ENCODE measurements at regions not wholly inside any gene's neighbourhood (a gene's known extent, or its start where the extent isn't known, plus 50 kb on each side); places are given as distances from the start of the nearest gene placed in this dataset.

DNA sequence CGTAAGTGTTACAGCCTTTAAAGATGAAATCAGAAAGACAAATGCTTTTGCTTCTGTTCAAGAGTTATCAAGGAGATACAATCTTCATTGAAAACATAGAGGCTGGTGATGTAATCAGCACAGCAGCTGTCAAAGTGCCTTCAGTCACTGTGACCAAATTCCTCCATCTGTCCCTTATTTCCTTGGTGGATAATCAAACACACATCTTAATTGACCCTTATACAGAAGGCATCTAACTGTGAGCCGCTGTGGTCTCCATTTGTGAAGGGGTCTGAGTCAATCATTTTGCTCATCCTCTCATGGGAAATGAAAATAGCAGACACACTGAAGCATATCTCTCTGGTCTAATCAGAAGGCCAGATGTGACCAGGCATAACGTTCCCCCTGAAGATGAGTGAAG, 130.1 kb upstream of the TLR4 start:
- no peaks in the 10 kb centered on the region for H3K27me3 ChIP-seq (ENCODE audit: low read length)
- no peaks in the 10 kb centered on the region for H3K9me2 ChIP-seq (replicated peaks; ENCODE audit: insufficient read depth, low read length)
- no peak overlapping the region for H3K27ac ChIP-seq (ENCODE audit: low read depth, low read length)
- no peak overlapping the region for H3K9ac ChIP-seq (ENCODE audit: low read length)
- H3K36me3 ChIP-seq (ENCODE audit: low read length): no peaks in the 10 kb centered on the region
- no peaks in the 10 kb centered on the region for H3F3A ChIP-seq (ENCODE audit: insufficient read depth)
- H3K4me2 ChIP-seq (ENCODE audit: low read depth, low read length, poor library complexity, severe bottlenecking): no peak overlapping the region
- no peak overlapping the region for H2AFZ ChIP-seq (ENCODE audit: low read depth, low read length, severe bottlenecking)
- H4K20me1 ChIP-seq (ENCODE audit: low read depth, low read length): no peaks in the 10 kb centered on the region
- H3K79me2 ChIP-seq (ENCODE audit: insufficient read depth, low read length): no peaks in the 10 kb centered on the region
- H3K4me3 ChIP-seq (ENCODE audit: insufficient read depth, low read length, poor library complexity, severe bottlenecking): no peak overlapping the region
- TF ChIP-seq, protein P1, sequence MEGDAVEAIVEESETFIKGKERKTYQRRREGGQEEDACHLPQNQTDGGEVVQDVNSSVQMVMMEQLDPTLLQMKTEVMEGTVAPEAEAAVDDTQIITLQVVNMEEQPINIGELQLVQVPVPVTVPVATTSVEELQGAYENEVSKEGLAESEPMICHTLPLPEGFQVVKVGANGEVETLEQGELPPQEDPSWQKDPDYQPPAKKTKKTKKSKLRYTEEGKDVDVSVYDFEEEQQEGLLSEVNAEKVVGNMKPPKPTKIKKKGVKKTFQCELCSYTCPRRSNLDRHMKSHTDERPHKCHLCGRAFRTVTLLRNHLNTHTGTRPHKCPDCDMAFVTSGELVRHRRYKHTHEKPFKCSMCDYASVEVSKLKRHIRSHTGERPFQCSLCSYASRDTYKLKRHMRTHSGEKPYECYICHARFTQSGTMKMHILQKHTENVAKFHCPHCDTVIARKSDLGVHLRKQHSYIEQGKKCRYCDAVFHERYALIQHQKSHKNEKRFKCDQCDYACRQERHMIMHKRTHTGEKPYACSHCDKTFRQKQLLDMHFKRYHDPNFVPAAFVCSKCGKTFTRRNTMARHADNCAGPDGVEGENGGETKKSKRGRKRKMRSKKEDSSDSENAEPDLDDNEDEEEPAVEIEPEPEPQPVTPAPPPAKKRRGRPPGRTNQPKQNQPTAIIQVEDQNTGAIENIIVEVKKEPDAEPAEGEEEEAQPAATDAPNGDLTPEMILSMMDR (IDR thresholded peaks at IDR 0.05; ENCODE audit: insufficient read depth, low read length, poor library complexity, severe bottlenecking): no peak
- no peak for TF ChIP-seq EZH2phosphoT487 (conservative IDR thresholded peaks at IDR 0.05; ENCODE audit: low read length)
- no peaks in the 10 kb centered on the region for H3K9me3 ChIP-seq (ENCODE audit: insufficient read depth, low read length)

DNA sequence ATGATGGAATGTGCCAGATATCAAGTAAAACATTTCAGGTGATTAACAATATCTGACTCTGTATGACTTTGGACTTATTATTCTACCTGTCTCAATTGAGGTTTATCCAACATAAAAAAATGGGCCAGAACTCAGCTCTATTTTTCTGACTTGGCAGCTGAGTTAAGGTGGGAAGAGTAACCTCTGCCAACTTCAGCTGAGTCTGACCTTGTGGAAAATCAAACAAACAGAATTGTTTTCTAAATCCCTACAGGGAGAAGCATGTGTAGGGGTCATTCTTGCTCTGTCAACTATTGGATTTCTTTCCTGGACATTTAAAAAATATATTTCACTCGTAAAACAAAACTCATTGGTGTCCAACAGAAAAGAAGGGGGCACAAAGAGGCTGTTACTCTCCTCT, 139.4 kb upstream of the TLR4 start:
- Histone ChIP-seq H3K9me2 (replicated peaks; ENCODE audit: insufficient read depth, low read length) (no peaks in the 10 kb centered on the region), H3K36me3 (ENCODE audit: low read length) (no peaks in the 10 kb centered on the region), H3K27me3 (ENCODE audit: low read length) (no peaks in the 10 kb centered on the region), H3K27ac (ENCODE audit: low read depth, low read length) (no peak overlapping the region), H4K20me1 (ENCODE audit: low read depth, low read length) (no peaks in the 10 kb centered on the region), H3K79me2 (ENCODE audit: insufficient read depth, low read length) (no peaks in the 10 kb centered on the region), H3K9ac (ENCODE audit: low read length) (no peak overlapping the region), H3K4me2 (ENCODE audit: low read depth, low read length, poor library complexity, severe bottlenecking) (no peak overlapping the region), H3F3A (ENCODE audit: insufficient read depth) (no peaks in the 10 kb centered on the region), H3K4me3 (ENCODE audit: insufficient read depth, low read length, poor library complexity, severe bottlenecking) (no peak overlapping the region), H2AFZ (ENCODE audit: low read depth, low read length, severe bottlenecking) (no peak overlapping the region), H3K9me3 (ENCODE audit: insufficient read depth, low read length) (no peaks in the 10 kb centered on the region)
- TF ChIP-seq, protein P1 (IDR thresholded peaks at IDR 0.05; ENCODE audit: insufficient read depth, low read length, poor library complexity, severe bottlenecking): no peak
- TF ChIP-seq EZH2phosphoT487 (conservative IDR thresholded peaks at IDR 0.05; ENCODE audit: low read length): no peak

DNA sequence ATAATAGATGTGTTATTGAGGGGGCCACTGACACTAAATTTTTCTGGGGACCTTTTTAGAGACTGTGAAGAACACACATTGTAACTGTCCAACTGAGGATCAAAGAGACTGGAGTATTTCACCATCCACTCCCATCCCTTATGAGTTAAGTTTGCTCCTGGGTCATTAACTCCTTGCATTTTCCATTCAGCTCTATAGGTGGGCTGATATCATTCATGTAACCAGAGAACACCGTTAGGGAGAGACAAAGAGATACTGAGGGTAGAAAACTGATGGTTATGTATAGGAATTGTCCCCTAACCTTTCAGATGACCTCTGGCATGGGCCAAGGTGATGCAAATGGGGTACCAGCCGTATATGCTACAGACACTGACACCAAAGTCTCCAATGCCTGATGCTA, 142.4 kb upstream of the TLR4 start:
- Histone ChIP-seq H3K79me2 (ENCODE audit: insufficient read depth, low read length) (no peaks in the 10 kb centered on the region), H4K20me1 (ENCODE audit: low read depth, low read length) (no peaks in the 10 kb centered on the region), H3K27ac (ENCODE audit: low read depth, low read length) (no peak overlapping the region), H2AFZ (ENCODE audit: low read depth, low read length, severe bottlenecking) (no peak overlapping the region), H3K9me2 (replicated peaks; ENCODE audit: insufficient read depth, low read length) (no peaks in the 10 kb centered on the region), H3F3A (ENCODE audit: insufficient read depth) (no peaks in the 10 kb centered on the region), H3K4me3 (ENCODE audit: insufficient read depth, low read length, poor library complexity, severe bottlenecking) (no peak overlapping the region), H3K9ac (ENCODE audit: low read length) (no peak overlapping the region), H3K27me3 (ENCODE audit: low read length) (no peaks in the 10 kb centered on the region), H3K9me3 (ENCODE audit: insufficient read depth, low read length) (no peaks in the 10 kb centered on the region), H3K4me2 (ENCODE audit: low read depth, low read length, poor library complexity, severe bottlenecking) (no peak overlapping the region), H3K36me3 (ENCODE audit: low read length) (no peaks in the 10 kb centered on the region)
- TF ChIP-seq EZH2phosphoT487 (conservative IDR thresholded peaks at IDR 0.05; ENCODE audit: low read length): no peak
- TF ChIP-seq, protein P1 (IDR thresholded peaks at IDR 0.05; ENCODE audit: insufficient read depth, low read length, poor library complexity, severe bottlenecking): no peak
